ENCODE measurements at regions not wholly inside any gene's neighbourhood (a gene's known extent, or its start where the extent isn't known, plus 50 kb on each side); places are given as distances from the start of the nearest gene placed in this dataset.
A peak's percentile ranks its signal among the peaks of the same experiment; 100 is the strongest.
"Not testable (repeated sequence)": the region's sequence is repeated elsewhere in the genome, so short reads cannot be mapped to it uniquely, and the experiment has no call there.

DNA sequence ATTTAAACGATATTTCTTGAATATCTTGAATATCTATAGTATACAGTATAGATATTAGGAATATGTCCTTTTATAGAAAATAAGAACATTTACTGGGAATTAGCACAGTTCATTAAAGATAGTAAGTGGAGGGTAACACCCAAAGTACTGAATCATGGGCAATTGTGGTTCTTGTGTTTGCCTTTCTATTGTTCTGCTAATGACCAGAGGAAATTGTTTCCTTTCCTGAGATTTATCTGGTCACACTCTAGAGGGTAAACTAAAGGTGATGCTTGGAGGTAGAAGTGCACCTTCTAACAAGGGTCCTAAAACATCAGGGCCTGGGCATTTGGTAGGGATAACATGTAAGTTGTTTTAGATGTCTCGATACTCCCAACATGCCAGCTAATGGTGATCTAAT is 241.3 kb upstream of the SFRP2 start:
- DNase-seq: no peak

DNA sequence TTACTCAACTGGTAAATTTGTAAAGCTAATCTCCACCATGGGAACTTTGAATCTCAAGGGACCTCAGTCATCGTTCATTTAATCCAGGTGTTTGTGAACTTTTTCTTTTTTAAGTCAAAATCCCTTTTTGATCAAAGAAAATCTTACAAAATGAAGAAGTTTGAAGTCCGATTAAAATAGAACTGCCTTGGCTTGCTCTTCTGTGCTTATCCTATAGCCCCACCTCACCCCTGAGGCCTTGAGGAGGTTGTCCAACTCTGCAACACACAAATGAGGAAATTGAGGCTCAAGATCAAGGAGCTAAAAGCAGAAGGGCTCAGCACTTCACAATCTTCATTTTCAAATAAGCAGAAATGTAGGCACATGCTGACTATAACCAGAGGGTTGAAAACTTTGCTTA is 240.3 kb upstream of the SFRP2 start:
- DNase-seq: no peak

DNA sequence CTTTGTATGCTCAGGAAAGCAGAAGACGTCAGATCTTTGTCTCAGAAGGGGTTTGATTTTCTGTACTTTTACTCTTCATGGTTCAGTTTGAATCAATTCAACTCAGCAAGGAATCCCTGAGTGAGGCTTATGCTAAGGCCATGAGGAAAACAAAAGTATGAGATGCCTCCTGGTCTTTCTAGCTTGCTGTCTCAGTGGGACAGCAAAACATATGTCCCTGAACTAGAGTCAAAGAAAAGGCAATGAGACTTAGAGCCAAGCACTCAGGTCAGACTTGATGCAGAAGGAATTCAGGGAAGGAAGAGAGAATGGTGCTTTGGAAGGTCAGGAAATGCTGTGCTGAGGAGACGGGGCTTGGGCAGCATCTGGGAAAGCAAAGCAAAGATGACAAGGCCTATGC is 236.2 kb upstream of the SFRP2 start:
- no peak for DNase-seq

DNA sequence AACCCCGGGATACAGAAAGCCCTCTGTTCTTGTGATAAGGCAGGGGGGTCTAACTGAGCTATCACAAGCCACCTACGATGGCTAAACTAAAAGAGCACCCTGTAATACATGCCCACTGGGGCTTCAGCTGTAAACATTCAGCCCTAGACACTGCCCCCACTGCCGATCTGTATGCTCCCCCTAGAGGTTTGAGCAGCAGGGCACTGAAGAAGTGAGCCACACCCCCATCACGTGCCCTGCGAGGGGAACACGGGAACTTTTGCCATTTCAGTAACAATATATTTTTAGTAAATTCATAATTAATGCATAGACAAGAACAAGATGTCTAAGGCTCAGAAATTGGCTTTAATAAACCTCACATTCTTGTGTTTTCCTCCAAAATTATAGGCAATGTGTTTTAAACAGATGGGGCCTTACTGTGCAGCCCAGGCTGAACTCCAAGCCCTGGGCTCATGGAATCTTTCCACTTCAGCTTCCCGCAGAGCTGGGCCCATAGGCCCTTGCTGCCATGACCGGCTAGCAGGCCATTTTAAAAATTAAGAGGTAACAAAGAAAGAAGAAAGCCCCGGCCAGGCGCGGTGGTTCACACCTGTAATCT is 235.3 kb upstream of the SFRP2 start:
- DNase-seq: no peak

DNA sequence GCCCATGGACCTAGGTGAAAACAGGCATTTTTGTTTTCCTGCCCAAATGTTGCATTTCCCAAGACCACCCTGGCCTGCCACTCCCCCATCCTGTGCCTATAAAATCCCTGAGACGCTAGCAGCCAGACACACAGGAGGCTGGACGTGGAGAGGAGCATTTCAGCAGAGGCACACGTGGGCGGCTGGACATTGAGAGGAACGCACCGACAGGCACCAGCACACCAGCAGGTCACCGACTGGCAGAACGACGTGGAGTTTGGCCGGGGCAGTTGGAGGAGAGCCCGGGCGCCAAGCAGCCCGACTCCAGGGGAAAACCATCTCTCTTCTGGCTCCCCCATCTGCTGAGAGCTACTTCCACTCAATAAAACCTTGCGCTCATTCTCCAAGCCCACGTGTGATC is 234.8 kb upstream of the SFRP2 start:
- not testable (repeated sequence) for DNase-seq

DNA sequence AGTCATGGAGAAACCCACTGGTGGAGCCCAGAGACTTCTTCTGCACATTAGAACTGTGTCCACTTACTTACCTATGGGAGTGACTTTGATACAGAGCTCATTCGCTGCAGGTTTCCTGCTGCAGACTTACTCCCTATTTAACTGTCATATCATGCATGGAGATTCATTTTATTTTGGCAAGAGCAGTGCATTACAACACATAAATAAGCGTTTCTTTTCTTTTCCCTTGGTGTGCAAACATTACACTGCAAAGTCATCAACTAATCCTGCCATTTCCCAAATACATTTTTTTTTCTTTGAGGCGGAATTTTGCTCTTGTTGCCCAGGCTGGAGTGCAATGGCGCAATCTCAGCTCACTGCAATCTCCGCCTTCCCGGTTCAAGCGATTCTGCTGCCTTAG is 230.9 kb upstream of the SFRP2 start:
- DNase-seq: no peak

DNA sequence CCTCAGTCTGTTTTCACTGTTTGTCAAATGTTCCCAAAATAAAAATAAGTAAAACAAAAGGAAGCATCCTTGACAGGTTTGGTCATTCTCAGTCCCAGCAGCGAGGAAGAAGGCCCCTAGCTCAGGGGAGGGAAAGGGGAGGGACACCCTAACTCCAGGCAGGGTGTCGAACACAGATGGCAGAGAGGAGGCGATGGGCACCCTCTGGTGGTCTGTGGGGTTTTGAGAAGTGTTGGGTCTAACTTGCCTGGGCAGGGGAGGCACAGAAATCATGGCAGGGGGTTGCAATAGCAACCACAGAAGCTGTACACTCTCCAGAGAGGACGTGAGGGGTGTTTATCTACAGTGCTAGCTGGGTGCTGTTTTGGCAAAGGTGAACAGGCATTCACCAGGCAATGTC is 229.8 kb upstream of the SFRP2 start:
- DNase-seq: no peak

DNA sequence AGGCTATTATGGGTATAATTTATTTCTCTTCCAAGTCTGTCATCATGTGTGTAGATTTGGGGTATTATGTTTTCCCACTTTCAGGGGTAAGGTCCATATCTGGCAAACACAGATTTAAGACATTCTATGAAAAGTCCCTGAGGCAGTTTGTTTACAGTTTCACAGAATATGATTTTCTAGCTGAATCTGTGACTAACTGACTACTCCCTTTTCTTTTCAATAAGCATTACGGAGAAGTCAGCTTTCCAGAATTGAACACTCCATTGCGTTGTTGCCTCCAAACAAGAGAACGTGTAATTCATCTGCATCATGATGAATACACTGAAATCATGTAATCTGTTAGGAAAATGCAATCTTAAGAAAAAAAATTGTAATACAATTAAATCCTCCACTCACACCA is 226.7 kb upstream of the SFRP2 start:
- no peak for DNase-seq

DNA sequence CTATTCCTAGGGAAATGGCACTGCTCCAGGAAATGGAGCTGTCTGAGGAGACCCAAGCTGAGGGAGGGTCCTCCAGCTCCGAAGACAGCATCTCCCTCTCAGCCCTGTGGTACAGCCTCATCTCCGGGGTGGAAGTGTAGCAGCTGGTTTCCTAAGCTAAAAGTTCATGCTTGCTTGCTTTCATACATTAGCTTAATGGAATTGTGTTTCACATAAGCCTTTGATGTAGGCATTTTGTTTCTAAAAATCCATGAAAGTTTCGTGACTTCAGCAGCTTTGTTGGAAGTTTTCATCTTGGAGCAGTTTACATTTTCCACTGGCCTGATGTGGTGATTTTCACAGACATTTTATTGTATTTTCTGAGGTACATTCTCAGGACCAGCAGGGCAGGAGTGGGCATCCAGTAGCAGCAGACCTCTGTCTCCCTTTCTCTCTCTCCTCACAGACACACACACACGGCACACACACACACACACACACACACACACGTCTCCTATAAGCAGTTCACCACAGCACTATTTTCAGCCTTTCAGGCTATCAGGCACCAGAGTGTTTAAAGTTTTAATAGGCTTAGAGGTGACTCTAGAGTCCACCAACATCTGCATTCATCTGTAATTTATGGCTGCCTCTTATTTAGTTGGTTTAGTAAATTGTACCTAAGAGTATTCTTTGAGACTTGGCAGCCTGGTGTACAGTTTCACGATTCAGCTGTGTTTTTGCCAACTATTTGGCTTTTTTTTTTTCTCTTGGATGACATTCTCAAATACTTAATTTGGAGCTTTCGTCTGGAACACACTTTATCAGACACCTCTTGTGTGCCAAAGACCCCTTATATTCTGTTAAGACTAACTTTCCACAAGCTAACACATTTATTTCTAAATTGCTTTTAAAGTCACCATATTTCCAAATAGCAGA is 225.8 kb upstream of the SFRP2 start:
- no peak for DNase-seq

DNA sequence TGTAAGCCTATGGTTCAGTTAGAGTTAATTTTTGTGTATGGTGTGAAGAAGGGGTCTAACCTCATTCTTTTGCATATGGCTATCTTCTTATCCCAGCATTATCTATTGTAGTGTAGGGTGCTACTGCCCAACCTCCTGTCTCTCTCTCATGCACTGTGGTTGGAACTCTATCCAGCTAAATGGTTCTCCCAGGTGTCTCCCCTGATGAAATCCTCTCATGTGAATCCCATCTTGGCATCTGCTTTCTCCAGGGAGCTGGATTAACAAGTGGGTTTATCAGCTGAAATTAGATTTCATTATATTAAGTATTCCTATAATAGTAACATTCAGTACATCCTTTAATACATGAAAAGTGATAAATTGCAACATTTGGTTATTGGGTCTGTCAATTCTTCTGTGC is 224.7 kb upstream of the SFRP2 start:
- DNase-seq: no peak

DNA sequence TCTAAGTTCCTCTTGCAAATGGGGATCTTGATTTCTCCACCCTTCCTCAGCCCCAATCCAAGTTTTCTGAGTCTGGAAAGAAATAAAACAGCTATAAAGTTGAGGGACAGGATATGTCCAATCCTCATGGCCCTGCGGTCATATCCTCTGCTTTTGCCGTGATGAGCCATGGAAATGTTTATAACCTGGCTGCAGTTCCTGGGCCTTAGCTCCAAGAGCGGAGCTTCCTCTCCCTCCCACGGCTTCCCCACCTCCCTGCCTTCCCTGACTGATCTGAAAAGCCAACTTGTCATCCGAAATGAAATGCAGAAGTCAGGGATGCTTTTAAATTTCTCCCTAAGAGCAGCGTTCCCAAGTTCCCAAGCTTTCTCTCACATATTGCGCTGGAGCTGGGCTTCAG is 221.5 kb upstream of the SFRP2 start:
- DNase-seq: no peak

DNA sequence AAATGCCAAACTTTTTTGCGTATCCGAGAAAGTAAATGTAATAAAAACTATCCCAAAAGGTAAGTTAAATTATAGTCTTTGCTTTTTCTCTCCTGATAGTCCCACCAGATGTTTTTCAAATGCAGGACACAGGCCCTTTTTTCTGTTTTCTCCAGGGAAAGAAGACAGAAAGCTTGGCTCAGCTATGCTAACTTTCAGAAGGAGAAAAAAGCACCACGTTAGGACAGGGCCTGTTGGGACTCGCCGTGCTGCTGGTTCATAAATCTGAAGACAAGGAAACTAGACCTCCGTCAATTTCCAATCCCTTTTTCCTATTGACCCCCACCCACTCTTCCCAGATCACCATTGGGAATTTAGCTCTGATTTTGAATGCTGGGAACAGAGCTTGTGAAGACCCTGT is 220.9 kb upstream of the SFRP2 start:
- no peak for DNase-seq

DNA sequence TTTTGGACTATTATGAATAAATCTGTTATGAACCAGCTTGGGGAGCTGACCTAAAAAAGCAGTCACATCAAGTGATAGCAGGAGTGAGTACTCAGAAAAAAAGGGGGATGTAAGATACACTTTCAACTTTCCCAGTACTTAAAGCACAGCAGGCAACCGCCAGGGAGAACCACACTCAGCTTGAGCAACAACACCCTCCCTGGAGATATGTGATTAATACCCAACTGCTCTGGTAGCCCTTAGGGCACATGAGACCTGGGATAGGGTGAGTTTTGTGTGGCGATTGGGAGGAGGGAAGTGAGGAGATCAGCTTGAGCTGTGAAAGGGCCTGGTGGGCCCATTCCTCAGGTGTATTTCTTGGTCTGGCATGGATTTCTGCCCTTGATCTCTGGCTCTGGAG is 220.3 kb upstream of the SFRP2 start:
- DNase-seq: no peak

DNA sequence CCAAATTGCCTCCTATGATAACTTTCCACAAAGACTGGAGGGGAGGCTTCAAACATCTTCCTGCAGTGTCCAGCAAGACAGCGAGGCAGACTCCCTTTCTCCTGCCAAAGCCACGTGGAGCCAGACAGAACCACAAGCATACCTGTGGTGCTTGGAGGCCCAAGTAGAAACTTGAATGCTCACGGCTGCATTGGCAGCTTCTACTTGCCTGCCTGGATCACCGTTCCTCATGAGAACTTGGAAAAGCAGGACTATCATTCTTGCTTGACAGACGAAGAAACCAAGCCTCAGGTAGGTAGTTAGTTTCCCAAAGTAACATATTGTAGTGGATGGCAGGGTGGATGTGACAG is 216.3 kb upstream of the SFRP2 start:
- DNase-seq: no peak

DNA sequence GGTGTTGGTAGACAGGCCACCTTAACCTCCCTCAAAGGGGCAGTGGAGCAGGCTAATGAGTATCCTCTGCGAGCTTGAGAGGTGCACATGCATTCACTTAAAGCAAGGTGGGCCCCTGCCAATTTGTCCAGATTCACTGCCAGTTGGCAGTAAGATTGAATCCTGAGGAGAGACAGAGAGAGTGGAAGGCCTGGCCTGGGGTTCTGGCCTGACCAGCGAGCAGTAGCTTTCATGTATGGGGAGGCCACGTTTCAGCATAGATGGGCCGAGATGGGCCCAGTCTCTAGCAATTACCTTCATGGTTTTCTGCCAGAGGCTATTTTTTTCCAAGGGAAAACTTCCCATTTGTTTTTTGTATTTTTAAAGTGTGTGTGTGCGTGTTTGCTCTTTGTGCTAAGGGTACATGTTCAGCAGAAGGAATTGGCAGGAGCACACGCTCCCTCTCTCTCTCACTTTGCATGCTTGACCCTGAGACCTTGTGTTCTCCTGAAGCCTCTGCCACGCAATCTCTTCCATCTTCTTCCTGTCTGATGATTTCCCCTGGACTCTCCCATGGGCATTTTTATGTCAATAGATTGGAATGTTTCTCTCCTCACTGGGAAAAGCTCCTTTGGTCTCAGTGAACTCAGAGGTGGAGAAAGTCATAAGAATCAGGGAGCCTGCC is 215.8 kb upstream of the SFRP2 start:
- peak; percentile 86 for DNase-seq

DNA sequence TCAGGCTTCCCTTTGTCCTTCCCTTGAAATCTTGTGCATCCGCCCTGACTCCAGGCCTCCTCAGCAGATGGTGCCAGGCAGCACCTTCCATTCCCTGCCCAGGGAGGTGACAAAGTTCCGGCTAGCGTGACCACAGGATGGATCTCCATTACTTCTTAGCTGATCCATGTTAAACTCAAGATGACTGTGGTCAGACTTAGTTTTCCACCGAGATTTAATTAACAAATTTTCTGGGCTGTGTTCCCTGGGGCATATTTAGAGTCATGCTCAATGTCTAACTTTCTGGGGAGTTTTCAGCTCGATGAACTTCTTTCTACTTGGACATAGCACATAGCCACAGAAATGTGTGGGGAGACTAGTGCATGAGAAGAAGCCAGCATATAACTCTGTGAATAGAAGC is 215.1 kb upstream of the SFRP2 start:
- peak; percentile 6 for DNase-seq

DNA sequence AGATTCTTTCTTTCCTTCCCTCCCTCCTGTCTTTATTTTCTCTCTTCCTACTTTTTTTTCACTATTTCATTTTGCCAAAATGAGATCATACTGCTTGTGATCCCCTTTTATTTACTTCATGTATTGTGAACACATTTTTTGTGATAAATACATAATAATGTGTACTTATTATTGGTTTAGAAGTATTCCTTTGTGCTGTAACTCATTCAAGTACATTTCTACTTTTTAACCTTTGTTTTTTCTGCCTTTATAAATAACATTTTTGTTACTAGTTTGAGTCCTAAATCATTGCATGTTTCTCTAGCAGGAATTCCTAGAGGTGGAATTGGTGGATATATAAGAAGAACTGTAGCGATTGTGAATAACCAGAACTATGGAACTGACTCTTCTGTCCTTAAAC is 214.5 kb upstream of the SFRP2 start:
- no peak for DNase-seq

DNA sequence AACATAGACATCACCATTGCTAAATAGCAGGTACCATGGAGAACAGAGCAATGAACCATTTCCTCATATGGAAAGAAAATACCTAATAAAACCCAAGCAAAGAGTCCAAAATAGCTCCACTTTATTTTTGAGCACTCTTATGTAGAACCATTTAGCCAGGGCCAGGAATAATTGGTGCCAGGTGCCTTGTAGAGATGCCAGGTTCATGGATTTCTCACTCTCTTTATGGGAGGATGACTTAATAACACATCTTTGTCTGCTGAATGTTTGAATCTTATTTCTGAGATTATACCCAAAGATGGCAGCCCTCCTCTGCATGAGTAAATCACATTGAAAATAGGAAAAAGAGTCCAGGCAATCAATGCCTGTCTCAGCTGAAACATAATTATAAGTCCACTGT is 212.3 kb upstream of the SFRP2 start:
- no peak for DNase-seq

DNA sequence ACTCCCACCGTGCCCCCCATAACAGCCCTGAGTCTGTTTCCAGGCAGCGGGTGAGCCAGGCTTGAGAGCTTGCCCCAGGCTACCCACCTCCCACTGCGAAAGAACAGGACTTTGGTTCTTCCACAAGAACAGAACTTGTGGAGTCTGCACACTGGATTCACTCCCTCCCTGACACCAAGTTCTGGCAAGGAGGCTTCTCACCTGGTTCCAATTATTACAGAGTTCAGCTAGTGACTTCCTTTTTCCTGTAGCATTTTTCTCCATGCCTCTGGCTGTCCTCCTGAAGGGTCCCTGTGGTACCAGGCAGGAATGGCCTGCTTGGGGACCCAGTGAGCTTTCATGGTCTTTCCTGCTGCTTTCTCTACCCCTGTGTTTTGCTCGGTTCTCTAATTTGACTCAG is 208.6 kb upstream of the SFRP2 start:
- no peak for DNase-seq

DNA sequence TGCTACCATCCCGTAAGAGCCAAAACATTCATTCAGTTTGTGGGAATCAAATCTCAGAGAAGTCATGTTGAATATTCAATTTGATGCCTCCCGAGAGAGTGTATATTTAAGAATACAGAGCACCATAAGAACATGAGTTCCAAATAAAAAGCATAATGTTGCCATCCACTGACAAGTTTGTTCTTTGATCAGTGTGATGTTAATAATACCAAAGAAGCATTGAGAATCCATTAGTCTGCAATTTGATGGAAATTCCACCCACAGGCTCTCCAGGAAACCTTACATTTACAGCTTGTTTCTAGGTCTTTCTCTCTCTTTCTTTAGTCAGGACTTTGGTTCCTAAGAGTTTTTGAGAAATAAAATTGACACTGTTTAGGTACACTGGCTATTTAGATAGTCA is 200.6 kb upstream of the SFRP2 start:
- no peak for DNase-seq

DNA sequence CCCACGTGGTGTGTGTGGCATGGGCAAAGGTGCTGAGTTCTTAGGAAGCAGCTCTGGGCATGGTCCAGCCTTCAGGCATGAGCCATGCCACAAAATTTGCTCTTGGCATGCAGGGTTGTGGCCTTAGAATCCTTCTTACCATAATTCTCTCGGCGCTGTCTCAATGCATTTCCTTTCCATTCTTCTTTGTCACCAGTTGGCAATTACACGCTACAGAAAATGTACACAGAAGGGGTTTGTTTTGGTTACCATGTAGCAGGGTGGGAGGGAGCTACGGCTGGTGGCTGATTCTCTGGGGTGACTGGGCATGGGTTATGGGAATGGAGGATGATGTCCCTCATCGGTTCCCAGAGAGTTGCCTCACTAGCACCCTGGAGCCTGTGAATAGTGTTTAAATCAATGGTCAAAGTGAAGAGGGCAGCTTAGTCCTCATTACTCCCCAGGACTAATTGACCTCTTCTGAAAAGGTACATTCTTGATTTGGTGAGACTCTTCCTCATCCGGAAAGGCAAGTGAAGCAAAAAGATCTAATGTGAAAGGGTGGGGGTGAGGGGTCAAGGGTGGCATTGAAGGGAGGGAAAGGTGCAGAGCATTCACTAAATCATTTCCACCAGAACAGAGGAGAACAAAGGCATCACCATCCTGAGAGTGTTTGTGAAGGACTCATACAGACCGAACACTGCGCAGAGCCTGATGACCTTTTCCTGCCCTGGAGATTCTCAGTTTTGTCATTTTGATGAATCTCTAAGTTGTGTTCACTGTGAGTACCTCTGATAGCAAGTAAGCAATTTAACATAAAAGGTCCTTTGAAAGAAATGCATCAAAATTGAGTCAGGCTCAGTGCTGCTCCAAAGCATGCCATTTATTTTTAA is 199.8 kb upstream of the SFRP2 start:
- no peak for DNase-seq

DNA sequence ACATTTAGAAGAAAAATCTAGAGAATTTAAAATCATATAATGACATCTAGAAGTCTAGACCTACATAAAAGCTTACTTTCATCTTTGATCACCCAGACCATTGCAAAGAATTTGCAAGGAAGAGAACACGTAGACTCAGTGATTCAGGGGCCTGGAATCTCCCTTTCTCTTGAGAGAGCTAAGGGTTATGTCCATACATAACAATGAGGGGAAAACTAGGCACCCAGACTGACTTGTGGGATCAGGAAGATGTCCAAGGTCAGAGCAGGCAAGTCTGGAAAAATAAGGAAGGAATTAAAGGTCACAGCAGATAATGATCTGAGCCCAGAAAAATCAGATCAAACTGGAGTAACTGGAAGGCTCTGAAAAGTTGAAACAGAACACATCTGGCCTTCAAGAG is 198.4 kb upstream of the SFRP2 start:
- DNase-seq: peak; percentile 76

DNA sequence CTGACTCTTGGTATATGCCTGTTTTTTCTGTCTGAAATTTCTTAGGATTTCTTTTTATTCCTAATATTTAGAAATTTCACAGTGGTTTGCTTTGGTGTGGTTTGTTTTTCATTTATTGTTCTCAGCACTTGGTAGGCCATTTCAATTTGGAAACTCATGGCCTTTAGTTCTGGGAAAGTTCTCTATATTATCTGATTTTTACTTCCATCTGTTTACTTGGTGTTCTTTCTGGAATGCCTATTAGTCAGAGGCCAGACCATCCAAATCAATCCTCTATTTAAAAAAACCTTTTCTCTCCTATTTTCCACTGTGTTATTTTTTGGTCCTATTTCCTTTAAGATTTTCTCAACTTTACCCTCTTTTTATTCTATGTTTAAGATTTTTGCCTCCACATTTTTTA is 188.1 kb upstream of the SFRP2 start:
- DNase-seq: no peak
